ENCODE measurements at regions not wholly inside any gene's neighbourhood (a gene's known extent, or its start where the extent isn't known, plus 50 kb on each side); places are given as distances from the start of the nearest gene placed in this dataset.

DNA sequence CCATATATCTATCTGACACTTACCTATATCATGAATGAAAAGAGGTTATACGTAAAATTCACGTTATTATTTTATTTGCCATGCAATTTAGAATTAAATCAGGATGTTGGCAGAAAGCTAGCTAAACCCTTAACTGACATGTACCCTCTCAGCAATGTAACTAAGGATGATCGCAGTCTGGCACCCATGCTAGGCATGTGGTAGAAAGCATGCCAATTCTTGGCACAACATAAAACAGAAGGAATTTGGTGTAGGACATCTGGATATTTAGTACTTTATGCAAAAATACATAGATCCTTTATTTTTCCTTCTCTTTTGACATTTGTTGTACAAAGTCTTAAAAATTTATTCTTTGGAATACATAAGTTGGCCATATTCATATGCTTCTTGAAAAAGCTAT is 436.8 kb upstream of the FAT1 start:
- TF ChIP-seq, protein P1, sequence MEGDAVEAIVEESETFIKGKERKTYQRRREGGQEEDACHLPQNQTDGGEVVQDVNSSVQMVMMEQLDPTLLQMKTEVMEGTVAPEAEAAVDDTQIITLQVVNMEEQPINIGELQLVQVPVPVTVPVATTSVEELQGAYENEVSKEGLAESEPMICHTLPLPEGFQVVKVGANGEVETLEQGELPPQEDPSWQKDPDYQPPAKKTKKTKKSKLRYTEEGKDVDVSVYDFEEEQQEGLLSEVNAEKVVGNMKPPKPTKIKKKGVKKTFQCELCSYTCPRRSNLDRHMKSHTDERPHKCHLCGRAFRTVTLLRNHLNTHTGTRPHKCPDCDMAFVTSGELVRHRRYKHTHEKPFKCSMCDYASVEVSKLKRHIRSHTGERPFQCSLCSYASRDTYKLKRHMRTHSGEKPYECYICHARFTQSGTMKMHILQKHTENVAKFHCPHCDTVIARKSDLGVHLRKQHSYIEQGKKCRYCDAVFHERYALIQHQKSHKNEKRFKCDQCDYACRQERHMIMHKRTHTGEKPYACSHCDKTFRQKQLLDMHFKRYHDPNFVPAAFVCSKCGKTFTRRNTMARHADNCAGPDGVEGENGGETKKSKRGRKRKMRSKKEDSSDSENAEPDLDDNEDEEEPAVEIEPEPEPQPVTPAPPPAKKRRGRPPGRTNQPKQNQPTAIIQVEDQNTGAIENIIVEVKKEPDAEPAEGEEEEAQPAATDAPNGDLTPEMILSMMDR (IDR thresholded peaks at IDR 0.05), result no peak
- no peak for TF ChIP-seq POLR2A (IDR thresholded peaks at IDR 0.05)

Data from gastroesophageal sphincter (tissue), 3 donors.